OCI-LY7 (cell line): ENCODE measurements at regions not wholly inside any gene's neighbourhood (a gene's known extent, or its start where the extent isn't known, plus 50 kb on each side); places are given as distances from the start of the nearest gene placed in this dataset.

Source experiments
- EZH2phosphoT487 ChIP-seq: fragments of 200-600 bp; sonication (generic); IDR thresholded peaks from 2 replicates; pipeline ENCODE4 v1.6.1; 2018; ENCODE audit warnings: low read depth, borderline replicate concordance, mild to moderate bottlenecking, mixed run types, antibody characterized with exemption, low read length, moderate library complexity, mixed read lengths
- TF ChIP-seq, protein P1 (sequence below): fragments of 200-600 bp; sonication (generic); conservative IDR thresholded peaks from 2 replicates; pipeline ENCODE4 v1.5.1; 2014; ENCODE audit warnings: mild to moderate bottlenecking, antibody characterized with exemption, low read length, moderate library complexity, mixed read lengths

DNA sequence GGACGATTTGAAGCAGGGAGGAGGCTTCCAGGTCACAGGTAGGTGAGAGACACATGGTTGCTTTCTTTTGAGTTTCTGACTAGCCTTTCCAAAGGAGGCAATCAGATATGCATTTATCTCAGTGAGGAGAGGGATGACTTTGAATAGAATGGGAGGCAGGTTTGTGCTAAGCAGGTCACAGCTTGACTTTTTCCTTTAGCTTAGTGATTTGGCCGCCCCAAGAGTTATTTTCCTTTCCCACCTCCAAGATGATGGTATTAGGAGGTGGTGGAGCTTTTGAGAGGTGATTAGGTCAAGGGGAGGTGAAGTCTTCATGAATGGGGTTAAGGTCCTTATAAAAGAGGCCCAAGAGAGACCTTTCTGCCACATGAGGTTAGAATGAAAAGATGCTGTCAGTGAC is 443.7 kb downstream of the TYW1 start:
- TF ChIP-seq, protein P1, sequence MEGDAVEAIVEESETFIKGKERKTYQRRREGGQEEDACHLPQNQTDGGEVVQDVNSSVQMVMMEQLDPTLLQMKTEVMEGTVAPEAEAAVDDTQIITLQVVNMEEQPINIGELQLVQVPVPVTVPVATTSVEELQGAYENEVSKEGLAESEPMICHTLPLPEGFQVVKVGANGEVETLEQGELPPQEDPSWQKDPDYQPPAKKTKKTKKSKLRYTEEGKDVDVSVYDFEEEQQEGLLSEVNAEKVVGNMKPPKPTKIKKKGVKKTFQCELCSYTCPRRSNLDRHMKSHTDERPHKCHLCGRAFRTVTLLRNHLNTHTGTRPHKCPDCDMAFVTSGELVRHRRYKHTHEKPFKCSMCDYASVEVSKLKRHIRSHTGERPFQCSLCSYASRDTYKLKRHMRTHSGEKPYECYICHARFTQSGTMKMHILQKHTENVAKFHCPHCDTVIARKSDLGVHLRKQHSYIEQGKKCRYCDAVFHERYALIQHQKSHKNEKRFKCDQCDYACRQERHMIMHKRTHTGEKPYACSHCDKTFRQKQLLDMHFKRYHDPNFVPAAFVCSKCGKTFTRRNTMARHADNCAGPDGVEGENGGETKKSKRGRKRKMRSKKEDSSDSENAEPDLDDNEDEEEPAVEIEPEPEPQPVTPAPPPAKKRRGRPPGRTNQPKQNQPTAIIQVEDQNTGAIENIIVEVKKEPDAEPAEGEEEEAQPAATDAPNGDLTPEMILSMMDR = no peak
- TF ChIP-seq EZH2phosphoT487 = no peak
